AG04449 (cell line): ENCODE measurements at regions not wholly inside any gene's neighbourhood (a gene's known extent, or its start where the extent isn't known, plus 50 kb on each side); places are given as distances from the start of the nearest gene placed in this dataset.

Experiments used
- CTCF ChIA-PET: fragments of 350-600 bp; formaldehyde crosslinking; extraction: SDS; loops from one replicate; lab custom pipeline; 2021; ENCODE audit warnings: antibody characterized with exemption; lab: Yijun Ruan, JAX
- POLR2A ChIA-PET: fragments of 400-600, 350-600 bp; formaldehyde crosslinking; extraction: SDS; loops from one replicate; lab custom pipeline; 2020; ENCODE audit warnings: antibody characterized with exemption, inconsistent platforms; lab: Yijun Ruan, JAX
- DNase-seq: peaks from one replicate; pipeline ENCODE4 v3.0.0-alpha.2; 2010; ENCODE audit warnings: low read depth, low spot score
- H3K4me3 ChIP-seq: 2 replicates; pipeline ENCODE4 v1.5.1; 2011; ENCODE audit warnings: low read depth, mild to moderate bottlenecking, control low read depth, low read length
- CTCF ChIP-seq: IDR thresholded peaks from one replicate; pipeline ENCODE4 v1.5.1; 2011; ENCODE audit warnings: mild to moderate bottlenecking, moderate library complexity, low read length, control low read depth, inconsistent platforms; ENCODE audit not compliant: insufficient read depth; ENCODE audit errors: missing control alignments

GRCh38 chr9:129358621-129359154 lies 180.6 kb upstream of the IER5L start:
- DNase-seq, result no peak
- ChIA-PET POLR2A (no interaction called here), CTCF (no interaction called here)
- no peak for TF ChIP-seq CTCF
- H3K4me3 ChIP-seq, result no peak overlapping the region

GRCh38 chr9:129357773-129358245 lies 179.7 kb upstream of the IER5L start:
- ChIA-PET CTCF (no interaction called here), POLR2A (no interaction called here)
- DNase-seq, result no peak
- TF ChIP-seq CTCF, result no peak
- no peak overlapping the region for H3K4me3 ChIP-seq

GRCh38 chr9:129356871-129357772 lies 179.1 kb upstream of the IER5L start:
- TF ChIP-seq CTCF, result no peak
- DNase-seq, result no peak
- POLR2A ChIA-PET, result no interaction called here
- H3K4me3 ChIP-seq, result no peak overlapping the region
- CTCF ChIA-PET, result no interaction called here

GRCh38 chr9:129355631-129356030 lies 177.6 kb upstream of the IER5L start:
- no peak for DNase-seq
- ChIA-PET CTCF (interaction anchor here (1.1 kb wide), 1 partner anchor 10 kb away, joined by 3 read pairs; no protein-coding TSS in a partner anchor), POLR2A (no interaction called here)
- no peak overlapping the region for H3K4me3 ChIP-seq
- TF ChIP-seq CTCF, result no peak

- CTCF ChIA-PET, result interaction anchor here (1.1 kb wide), 1 partner anchor 9 kb away, joined by 3 read pairs; no protein-coding TSS in a partner anchor
- DNase-seq, result no peak
- POLR2A ChIA-PET, result no interaction called here
- no peak overlapping the region for H3K4me3 ChIP-seq
- TF ChIP-seq CTCF, result no peak
These were observed 176.4 kb upstream of the IER5L start for GRCh38 chr9:129354498-129354897.
